HUDEP-2 (cell line): ENCODE measurements at regions not wholly inside any gene's neighbourhood (a gene's known extent, or its start where the extent isn't known, plus 50 kb on each side); places are given as distances from the start of the nearest gene placed in this dataset.

Experiments used
- DNase-seq, 76 experiments: peaks; one replicate each; lab custom pipeline; 2025; ENCODE audit not compliant: unreplicated experiment in 76 of 76; lab: John Stamatoyannopoulos, UW

GRCh38 chr17:71398025-71398424 is 722.8 kb upstream of the SOX9 start:
- DNase-seq: no peak

DNA sequence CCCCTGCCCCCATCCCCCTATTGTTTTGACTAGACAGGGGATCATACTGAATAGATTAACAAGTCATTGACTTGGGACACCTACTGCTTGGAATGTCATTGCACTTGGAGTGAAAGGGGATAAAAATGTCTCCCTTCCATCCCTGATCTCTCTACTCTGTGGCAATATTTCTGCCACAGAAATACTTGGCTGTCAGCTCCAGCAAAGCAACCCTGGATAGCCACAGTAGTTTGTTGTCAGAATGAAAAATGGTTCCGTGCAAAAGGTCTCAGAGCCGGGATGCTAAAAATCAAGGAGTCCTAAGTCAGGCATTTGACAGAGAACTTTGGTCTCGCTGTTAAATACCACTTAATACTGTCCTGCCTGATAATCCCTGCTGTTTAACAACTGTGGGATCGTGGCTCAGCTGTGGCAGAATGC is 722.0 kb upstream of the SOX9 start:
- no peak for DNase-seq

- no peak for DNase-seq
These were observed 721.6 kb upstream of the SOX9 start for GRCh38 chr17:71399221-71399620.

GRCh38 chr17:71399649-71400048 is 721.2 kb upstream of the SOX9 start:
- DNase-seq: no peak

DNA sequence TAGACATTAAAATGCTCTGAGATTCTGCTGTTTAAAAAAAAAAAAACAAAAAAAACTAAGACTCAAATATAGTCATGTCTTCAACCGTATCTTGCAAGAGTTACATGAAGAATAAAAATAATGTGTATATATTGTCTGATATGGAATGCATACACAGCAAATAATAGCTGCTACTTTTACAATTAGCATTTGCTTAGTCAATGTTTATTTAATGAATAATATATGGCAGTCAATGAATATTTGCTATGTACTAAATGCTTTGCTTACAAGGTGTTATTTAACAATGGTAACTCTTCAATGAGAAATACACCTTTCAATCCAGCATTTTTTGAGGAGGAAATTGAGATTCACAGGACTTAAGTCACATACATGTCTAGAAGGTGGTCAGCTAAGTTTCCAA is 718.8 kb upstream of the SOX9 start:
- no peak for DNase-seq

GRCh38 chr17:71402661-71403141 is 718.1 kb upstream of the SOX9 start:
- DNase-seq: no peak

DNA sequence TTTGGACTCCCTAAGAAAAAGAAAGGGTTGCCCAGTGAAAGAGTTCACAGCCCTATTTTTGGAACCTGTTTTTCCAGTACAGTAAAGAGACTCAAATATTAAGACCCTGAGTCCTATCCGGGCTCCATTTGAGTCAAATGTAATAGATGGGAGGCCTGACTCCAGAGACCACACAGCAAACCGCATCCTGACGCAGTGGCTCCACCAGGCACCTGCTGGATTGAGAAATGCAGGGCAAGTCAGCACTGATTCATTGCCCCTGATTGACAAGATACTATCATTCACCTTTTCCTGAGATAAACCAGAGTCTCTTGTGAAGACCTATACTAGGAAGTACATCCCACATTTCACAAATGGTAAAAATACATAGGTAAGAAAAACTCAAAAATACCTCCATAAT is 715.7 kb upstream of the SOX9 start:
- DNase-seq: no peak

DNA sequence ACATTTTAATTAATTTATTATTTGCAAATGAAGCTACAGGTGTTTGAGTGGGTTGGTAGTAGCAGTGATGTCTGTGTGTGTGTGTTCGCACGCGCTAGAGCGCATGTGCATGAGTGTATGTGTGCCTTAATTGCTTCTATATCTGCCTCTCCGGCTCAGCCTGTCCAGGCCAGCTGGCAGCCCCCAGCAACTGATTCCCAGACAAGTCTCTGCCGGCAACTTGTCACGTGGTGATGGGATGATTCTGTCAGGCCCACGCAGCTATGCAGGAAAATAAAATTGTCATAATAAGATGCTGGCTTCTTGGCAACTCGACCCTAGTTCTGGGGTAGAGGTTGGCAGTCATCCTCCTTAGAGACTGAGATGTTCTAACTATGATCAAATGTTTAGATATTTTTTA is 712.8 kb upstream of the SOX9 start:
- no peak for DNase-seq

- no peak for DNase-seq
These were observed 711.7 kb upstream of the SOX9 start for GRCh38 chr17:71409137-71409536.

- no peak for DNase-seq
These were observed 711.1 kb upstream of the SOX9 start for GRCh38 chr17:71409712-71410111.

DNA sequence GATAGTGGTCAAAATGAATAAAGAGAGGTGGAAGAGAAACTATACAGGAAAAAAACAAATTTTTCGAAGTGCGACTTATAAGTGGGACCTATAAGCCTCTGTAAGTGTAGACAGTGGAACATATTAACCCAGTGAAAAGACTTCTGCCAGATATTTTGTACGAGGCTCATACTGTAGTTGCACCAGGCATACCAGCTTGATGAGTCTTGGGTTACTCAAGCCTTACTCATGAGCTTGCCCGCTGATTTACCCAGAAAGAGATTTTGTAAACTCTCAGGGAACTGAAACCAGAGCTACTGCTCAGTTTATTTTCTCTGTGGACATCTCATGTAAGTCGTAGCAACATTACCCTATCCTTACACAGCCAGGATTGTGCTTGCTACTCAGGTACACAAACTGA is 708.0 kb upstream of the SOX9 start:
- DNase-seq: no peak

GRCh38 chr17:71413935-71414334 is 706.9 kb upstream of the SOX9 start:
- DNase-seq: no peak

GRCh38 chr17:71417142-71417541 is 703.7 kb upstream of the SOX9 start:
- DNase-seq: no peak

DNA sequence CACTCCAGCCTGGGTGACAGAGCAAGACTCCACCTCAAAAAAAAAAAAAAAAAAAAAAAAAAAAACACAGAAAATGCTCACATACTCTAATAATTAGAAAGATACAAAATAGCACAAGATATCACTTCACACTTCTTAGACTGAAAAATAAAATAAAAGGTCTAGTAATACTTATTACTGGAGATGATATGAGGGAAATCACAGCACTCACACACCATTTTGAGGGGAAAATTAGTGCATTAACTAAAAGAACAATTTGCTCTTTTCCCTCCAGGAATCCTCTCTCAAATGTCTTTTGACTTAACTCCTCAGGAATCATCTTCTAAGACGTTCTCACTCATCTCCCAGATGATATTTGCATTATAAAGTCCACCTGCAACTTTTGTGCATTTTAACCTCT is 697.9 kb upstream of the SOX9 start:
- no peak for DNase-seq

DNA sequence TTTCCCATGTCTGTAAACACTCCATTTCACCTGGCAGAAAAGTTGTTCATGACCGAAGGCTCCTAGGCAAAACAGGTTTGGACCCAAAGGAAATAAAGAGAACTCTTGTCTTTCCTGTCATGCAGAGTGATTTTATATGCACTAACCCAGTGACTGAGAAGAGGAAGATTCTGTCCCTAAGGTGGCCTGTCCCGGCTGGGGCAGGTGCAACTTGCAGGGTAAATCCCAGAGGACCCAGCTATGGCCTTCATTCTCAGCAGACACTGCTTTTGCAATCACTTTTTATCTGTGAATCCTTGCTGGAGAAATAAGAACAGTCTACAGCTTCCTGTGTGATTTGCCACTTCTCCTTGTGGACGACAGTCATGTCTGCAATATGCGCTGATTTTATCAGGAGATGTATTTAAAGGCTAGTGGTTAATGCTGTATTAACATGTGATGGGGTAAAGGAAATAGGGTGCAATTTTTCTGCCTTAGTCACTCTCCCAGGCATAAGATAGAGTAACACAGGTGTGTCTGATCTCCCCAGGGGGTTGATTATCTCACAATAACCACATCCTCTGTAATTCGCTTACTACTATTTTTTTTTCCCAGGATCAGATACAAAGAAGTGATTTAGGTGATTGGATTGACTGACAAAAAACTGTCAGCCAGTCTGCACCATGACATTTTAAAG is 696.8 kb upstream of the SOX9 start:
- DNase-seq: no peak

- DNase-seq: no peak
These were observed 693.0 kb upstream of the SOX9 start for GRCh38 chr17:71427801-71428200.

DNA sequence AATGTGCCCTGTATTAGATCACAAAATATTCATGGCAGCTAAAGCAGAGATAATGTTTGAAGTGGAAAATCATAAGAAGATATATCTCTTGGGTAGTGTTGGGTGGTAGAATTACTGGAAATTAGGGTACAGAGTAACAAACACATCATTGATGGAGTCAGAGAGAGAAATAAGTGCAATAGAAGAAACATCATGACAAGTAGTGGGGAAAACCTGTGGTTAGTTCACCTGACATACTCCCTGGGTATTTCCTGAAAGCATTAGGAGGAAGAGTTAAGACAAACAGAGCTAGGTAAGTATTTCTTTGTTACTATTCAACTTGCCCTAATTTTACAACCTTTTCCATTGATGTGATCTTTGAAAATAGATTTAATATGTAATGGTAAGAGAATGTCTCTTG is 691.9 kb upstream of the SOX9 start:
- no peak for DNase-seq

DNA sequence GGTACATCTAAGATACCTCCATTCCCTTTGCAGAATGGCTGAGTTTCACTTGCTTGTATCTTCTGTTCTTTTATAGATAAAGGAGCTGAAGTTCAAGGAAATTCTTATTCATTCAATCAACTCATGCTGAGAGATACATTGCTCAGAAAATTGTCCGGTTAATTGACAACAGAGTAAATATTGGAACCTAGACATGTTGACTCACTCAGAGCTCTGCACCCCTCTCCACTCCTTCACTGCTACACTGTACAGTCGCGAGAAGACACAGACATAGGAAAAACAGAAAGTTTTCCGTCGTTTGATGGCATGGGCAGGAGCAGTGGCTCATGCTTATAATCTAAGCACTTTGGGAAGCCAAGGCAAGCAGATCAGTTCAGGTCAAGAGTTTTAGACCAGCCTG is 690.5 kb upstream of the SOX9 start:
- DNase-seq: no peak

- DNase-seq: no peak
These were observed 689.7 kb upstream of the SOX9 start for GRCh38 chr17:71431146-71431545.

GRCh38 chr17:71432378-71433315 is 688.2 kb upstream of the SOX9 start:
- DNase-seq: no peak

DNA sequence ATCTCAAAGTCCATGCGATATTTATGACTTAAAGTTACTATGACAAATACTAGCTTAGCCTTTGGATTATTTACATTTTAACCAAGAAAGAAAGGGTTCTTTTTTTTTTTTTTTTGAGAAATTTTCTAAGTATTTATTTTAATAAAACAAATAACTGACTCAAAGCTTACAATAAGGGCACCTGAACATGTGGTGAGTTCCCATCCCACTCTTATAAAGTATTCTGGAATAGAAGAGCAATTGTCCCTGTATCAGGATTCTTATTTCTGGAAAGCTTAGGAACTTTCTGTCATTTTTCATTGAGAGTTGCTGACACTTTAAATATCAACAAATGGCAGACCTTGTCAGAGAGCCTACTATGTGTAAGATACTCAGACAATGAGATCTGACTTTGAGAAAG is 686.1 kb upstream of the SOX9 start:
- no peak for DNase-seq

DNA sequence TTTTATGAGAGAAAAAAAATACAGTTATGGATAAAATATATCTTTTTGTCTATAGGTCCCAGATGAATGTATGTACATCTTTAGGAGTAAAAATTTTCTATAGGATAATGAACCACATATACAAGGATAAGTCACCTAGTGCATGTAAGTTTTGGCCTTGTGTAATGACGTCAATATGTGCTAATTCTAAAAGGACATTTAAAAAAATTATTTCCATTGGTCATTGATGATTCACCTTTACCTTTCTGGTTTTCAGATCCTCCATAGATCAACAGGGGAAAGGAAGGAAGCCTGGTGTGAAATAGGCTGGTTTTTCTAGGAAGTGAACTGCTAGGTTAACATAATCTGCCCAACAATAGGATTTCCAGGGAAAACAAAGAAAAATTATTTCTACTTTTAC is 684.3 kb upstream of the SOX9 start:
- DNase-seq: no peak
